ENCODE measurements at regions not wholly inside any gene's neighbourhood (a gene's known extent, or its start where the extent isn't known, plus 50 kb on each side); places are given as distances from the start of the nearest gene placed in this dataset.

DNA sequence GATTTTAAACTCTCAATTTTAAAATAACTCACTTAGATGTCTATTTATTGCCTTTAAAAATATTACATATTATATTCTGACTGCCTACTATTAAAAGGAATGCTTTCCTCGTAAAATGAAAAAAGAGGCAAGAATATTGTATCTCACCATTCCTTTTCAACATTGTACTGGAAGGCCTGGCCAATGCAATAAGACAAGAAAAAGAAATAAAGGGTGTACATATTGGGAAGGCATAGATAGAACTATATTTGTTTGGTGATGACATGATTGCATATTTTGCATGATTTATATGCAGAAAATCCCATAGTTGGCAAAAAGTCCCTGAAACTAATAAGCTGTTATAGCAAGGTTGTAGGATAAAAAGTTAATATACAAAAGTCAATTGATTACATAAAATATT, 474.6 kb upstream of the ATP2B1 start:
- TF ChIP-seq CTCF (IDR thresholded peaks at IDR 0.05; ENCODE audit: low read depth, low read length) (no peak), EZH2phosphoT487 (IDR thresholded peaks at IDR 0.05; ENCODE audit: low read depth) (no peak)
